GM21367 (cell line): ENCODE measurements at regions not wholly inside any gene's neighbourhood (a gene's known extent, or its start where the extent isn't known, plus 50 kb on each side); places are given as distances from the start of the nearest gene placed in this dataset.
"Not testable (repeated sequence)": the region's sequence is repeated elsewhere in the genome, so short reads cannot be mapped to it uniquely, and the experiment has no call there.

ENCODE experiments used
- ATAC-seq: cut with Tn5 transposase; IDR thresholded peaks from one replicate; pipeline ENCODE4 v1.9.1; 2021; ENCODE audit not compliant: unreplicated experiment

DNA sequence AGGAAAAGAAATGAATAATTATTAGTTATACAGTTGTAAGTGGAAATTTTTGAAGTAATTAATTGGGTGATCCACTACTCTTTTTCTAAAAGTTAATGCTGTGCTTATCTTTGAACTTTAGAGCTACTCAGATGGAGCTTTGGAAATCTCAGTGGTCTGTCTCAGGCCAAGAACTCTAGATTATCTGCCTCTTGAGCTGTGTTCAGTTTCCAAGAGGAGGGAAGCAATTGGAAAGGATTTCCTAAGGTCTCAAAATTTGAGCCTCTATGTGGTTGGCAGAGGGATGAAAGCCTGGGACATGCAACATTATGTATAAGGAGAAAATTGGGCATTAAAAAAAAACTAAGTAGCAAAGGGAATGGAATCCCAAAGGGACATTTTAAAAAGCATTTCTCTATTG, 334.0 kb upstream of the PRICKLE1 start:
- no peak for ATAC-seq

DNA sequence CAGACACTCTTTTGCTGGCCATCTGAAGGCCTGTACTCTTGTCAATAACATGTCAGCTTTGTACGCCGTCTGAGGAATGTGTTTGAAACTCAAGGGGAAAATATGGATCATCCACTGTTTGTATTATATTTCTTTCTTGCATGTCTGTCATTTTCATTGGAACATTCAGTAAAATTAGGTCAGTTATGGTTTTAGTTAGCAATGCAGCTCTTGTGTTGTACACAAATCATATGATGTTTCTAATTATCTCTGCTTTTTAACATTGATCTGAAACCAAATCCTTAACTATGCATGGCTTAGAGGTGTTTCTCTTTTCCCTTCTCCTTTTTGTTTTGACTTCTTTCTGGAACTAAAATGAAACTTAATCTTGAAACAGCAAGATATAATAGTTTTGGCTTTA, 333.6 kb upstream of the PRICKLE1 start:
- ATAC-seq: no peak

DNA sequence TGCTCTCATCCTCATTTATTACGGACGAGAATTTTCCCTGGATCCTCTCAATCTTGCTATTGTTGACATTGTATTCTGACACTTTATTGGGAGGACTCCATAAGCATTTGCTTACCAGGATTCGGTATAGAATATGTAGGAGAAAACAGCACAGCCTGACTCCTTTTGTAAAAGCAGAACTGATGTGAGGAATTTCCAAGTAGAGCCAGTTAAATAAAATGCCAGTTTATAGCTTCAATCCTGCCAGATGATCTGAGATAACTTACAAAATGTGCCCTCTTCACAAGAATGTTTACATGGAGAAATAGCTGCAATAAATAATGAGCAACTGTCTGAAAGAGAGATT, 332.9 kb upstream of the PRICKLE1 start:
- no peak for ATAC-seq

DNA sequence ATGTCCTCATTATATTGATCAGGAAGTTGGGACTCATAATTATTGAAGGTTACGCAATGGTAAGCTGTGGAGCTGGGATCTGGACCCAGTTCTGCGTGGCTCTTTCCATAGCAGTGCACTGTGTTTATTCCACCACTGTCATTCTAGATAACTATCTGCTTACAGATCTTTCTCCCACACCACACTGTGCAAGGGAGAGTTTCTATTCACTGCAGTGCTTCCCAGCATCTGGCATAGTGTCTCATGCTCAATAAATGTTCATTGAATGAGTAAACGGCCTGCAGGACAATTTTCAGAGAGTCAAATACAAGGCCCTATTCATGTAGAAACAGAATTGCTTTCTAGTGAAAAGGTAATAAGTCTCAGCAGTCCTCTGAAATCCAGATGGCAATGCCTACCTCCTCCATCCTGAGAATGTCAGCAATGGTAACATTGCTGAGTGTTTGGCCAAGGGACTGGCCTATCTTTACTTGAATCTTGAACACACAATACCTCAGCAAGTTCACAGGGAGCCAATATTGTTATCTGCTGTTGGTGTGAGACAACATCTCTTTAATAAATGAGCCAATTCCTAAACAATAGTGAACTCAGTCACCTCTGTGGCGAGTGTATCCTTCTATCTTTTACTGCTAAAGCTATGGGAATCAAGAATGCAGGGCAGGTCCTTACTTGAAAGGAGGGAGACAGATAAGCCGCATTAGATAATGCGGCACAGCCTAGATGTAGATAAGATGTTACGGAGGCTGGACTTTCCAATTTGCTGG, 332.4 kb upstream of the PRICKLE1 start:
- ATAC-seq: no peak

DNA sequence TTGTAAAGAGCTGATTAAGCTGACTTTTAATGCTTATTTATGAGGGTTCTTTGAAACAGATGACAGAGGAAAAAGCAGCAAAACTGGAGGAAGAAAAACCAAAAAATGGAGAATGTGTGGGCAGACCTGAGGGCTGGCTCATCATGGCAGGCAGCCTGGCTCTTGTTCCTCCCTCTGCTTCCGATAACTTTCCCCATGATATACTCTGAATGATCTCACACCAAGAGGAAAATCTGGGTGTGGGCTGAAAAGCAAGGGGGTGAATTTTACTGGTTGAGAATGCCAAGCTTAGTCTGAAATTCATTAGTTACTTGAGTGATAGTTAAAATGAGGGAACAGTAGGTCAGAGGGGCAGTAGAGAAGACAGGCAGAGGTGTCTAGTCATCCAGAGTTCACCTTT, 330.1 kb upstream of the PRICKLE1 start:
- ATAC-seq: no peak

DNA sequence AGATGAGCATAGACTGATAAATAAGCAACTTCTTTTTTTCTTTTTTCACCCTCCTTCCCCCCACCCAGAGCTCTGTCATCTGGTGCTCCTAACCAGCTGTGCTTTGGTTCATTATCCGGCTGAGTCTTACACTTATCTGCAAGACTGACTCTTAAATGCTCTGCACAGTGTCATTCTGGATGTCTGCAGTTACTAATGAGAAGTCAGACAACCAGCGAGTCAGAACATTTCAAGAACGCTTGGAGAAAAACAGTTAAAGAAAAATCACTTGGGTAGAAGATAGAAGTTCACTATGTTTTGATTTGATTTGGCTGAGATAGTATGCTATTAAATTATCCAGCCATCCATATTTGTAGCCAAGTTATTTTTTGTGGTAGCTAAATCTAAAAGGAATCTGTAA, 328.9 kb upstream of the PRICKLE1 start:
- ATAC-seq: no peak

DNA sequence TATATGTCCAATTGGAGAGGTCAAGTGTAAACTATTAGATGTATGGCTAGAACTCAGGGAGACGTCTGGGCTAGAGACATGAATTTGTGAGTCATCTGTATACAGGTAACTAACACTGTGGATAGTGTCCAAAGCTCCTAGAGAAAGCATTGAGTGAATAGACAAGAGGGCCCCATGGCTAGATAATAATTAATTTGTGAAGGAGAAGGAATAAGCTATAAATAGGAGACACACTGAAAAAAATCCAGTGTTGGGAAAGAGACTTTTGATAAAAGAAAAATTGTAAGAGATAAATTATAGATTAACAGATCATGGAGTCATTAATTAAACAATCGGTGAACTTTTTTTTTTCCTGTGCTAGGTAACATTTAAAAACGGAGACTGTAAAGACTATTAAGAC, 326.6 kb upstream of the PRICKLE1 start:
- ATAC-seq: no peak

DNA sequence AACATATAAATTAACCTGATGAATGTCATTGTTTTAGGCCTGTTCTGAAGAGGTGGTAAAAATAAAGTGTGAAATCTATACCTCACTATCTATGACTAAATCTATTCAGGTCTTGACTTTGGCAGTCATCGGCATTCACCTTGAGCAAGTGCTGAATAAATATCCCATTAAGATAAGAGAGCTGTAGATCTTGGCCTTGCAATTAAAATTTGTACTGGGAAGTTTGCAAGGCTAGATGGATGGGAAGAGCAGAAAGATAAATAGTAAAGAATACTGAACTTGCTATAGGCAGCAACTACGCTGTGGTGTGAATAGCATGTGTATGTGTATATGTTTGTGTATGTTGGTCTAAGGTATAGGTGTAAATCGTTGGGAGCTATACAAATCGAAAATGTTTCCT, 325.9 kb upstream of the PRICKLE1 start:
- ATAC-seq: no peak

DNA sequence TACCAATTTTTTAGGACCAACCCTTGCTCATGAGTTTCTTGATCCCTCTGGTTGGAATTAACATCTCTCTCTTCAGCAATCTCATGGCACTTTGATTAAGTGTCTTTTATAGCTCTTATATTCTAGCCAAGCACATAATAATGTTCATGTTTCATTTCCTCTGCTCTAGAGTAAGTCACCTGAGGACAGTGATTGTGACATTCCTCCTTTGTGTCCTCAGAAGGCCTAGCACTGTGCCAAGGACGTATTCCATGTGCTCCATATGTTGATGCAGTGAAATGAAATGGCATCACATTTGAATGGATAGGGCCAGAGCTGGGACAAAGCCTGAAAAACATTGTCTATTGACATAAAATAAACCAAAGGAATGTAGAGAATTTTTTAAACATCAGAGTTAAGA, 322.8 kb upstream of the PRICKLE1 start:
- ATAC-seq: no peak

DNA sequence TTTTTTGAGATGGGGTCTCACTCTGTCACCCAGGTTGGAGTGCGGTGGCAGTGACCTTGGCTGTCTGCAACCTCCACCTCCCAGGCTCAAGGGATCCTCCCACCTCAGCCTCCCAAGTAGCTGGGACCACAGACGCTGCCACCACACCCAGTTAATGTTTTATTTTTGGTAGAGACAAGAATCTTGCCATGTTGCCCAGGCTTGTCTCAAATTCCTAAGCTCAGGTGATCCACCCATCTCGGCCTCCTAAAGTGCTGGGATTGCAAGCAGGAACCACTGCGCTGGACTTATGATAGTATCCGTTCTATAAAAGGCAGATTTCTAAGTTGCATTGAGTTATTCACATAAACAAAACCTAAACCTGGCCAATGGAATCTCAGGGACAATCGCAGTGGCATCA, 321.1 kb upstream of the PRICKLE1 start:
- ATAC-seq: no peak

DNA sequence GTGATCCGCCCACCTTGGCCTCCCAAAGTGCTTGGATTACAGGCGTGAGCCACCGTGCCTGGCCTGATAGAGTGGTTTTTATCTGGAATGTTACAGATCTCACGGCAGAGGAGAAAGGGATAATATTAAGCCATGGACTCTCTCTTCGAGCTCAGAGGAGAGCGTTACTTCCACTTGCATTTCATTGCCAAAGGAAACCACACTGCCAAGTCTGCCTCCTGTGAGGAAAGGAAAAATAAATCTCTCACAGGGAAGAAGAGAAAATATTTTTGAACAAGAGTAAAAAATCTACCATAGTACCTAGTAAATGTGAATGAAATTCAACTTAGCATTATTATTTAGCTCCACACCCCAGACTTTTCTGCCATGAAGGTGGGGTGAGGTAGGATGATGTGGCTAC, 319.2 kb upstream of the PRICKLE1 start:
- ATAC-seq: no peak

DNA sequence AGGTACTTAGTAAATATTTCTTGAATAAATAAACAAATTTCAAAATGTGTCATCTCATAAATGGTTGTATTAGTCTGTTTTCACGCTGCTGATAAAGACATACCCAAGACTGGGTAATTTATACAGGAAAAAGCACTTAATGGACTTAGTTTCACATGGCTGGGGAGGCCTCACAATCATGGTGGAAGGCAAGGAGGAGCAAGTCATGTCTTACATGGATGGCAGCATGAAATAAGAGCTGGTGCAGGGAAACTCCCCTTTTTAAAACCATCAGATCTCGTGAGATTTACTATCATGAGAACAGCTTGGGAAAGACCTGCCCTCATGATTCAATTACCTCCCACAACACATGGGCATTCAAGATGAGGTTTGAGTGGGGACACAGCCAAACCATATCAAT, 317.3 kb upstream of the PRICKLE1 start:
- ATAC-seq: not testable (repeated sequence)

DNA sequence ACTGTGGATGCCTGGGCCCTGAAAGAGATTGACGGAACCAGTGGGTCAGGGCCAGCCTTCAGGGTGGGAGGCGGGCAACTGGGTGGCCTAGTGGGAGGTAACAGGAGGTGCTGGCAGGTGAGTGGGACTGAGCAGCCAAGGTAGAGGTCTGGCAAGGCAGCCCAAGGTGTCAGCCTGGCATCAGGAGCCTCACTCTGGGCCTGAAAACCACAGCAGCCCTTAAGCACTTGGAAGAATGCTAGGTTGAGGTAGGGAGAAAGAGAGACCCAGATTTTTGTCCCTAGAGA, 315.8 kb upstream of the PRICKLE1 start:
- no peak for ATAC-seq

DNA sequence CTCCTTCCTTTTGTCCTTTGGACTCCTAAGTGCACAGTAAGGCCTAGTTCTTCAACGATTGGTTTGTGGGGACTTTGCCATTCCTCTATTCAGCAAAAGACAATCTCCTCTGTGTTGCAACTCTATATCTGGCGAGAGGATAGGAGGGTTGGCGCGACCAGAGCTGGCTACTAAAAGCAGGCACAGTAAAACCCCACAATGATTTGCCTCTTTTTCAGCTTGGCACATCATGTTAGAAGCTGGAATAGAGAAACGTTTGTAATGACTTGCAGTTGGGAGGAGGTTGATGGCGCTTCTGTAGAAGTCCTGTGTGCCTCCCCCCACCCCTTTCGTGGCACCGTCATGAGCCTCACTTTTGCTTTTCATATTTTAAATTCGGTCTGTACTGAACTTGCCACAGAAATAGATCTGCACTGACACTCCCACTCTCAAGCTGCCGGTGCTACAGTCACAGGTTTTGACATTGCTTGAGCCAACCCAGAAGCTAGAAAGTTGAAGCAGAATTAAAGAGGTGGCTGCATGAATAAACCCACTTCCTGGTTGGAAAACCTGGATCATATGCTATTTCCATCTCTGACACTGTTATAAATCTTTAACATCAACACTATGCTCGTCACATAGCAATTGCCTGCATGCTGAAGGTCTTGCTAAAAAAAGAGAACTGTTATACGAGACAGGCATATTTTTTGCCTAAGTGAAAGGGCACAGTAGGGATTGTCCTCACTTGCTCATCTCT, 315.3 kb upstream of the PRICKLE1 start:
- ATAC-seq: no peak

DNA sequence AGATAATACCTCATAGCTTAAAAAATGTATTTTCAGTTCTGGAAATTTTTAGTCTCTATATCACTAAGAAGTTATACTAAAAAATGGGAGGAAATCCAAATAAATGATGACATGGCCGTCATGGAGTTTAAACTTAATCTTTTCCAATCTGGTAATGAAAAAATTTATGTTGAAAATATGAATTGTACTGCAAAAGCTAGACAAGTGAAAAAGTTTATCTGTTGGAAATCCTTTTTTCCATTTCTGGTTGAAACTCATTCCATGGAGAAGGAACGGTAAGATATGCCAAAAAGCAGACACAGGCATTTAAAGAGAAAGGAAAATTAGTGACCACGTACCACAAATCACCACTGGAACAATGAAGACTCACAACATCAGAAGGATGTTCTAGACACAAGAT, 314.2 kb upstream of the PRICKLE1 start:
- no peak for ATAC-seq

DNA sequence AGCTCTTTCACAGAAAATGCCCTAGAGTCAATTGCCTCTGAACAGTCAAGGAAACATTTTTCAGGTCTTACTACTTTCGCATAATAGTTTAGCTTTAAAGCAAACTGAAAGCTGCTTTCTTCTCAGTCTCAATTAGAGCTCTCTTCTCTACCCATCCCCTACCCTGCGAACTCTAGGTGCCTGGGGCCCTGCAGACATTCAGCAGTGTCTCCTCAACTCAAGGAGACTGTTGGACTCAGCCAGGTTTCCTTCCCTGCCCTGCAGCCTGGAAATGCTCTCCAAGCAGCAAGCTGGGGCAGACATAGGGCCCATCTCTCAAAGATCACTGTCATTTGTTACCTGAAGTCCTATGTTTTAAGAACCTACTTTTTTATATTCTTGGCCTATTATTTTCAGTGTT, 312.5 kb upstream of the PRICKLE1 start:
- no peak for ATAC-seq

DNA sequence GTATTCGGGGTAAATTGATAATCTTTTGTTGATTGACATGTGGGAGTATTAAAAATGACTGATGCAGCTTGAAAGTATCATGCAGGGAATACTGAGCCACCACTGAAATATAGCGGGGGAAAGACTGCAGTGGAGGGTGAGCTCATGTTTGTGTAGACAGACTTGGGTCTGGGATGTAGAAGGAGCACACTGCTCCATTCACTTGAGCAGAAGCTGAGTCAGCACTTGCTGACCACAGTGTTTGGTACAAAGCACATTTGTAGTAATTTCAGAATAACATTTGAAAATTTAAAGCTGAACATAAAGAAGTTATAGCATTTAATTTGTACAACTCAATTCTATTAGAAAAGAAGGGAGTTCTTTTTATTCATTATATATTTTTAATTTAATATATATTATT, 304.3 kb upstream of the PRICKLE1 start:
- ATAC-seq: no peak

DNA sequence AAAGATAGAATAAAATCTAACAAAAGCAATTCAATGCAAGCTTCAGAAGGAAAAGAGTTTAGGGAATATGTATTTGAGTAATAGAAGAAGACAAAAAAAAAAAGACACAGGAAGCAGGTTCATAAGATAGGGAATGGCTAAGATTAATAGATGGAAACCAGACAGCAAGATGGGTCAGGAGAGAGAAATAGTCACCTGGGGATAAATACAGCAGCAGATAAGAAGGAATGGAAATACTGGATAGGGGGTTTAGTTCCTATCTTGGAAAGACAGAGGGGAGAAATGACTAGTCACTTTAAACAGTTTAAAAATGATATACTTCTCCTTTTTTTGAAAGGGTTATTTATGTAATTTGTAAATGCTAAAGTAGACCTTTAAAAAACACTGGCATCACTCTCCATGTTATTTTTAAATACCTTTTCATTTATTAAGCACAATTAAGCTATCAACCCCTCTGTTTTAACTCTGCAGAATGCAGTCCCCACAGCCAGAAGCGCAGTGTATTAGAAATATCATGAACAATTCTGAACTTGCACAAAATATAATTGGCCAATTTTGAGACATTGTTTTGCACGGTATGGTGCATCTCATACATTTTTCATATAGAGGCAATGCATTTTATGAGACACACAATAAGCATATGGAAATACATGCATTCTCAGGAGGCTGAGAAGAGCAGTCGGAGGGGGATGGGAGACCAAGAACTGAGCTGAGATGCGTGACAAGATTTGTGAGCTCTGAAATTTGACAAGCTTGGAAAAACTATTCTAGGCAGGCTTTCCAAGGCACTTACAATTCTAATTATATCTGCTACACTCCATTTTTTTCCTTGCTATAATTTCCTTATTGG, 303.4 kb upstream of the PRICKLE1 start:
- ATAC-seq: no peak

DNA sequence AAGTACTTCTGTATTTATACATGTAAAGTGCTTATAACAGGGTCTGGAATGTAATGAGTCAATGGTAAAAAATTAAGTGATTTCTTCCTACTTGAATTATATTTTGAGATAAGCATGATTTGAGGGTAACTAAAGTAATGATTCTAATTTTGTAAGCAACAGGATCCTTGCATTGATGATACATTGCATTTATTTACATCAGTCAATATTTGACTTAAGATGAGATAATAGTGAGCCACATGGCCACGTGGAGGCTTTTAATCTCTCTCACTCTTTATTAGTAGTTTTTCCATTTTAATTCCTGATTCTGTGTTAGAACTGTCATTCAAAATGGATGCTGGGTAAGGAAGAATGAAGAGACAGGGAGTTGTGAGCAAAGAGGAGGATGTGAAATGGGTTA, 298.1 kb upstream of the PRICKLE1 start:
- ATAC-seq: no peak

DNA sequence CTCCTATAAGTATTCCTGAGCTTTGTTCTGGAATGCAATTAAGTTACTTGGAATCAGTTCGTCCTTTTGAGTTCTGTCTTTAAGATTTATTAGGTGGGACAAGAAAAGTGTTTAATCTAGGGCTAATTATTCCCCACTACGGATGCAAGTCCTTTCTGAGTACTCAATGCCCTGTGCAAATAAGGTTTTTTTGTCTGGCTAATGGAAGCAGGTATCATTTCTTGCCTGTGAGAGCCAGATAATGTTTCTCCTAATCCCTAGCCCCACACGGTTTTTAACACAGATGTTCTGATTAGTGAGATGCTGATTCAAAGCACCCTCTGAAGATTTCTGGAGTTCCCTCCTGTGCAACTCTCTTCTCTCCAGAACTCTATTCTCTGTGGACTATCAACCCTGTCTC, 296.6 kb upstream of the PRICKLE1 start:
- no peak for ATAC-seq

DNA sequence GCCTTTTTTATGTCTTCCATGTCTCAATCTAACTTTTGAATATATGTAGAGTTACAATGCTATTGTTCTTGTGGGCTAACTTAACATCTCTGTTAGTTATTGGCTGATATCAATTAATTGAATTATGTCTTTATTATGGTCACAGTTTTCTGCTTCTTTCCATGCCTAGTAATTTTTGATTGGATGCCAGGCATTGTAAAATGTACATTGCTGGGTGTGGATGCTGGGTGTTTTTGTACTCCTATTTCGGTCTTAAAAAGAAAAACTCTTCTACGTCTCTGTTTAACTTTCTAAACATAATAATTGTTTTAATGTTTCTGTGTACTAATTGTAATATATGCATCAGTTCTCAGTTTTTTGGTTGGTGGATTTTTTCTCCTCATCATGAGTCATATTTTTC, 296.1 kb upstream of the PRICKLE1 start:
- no peak for ATAC-seq

DNA sequence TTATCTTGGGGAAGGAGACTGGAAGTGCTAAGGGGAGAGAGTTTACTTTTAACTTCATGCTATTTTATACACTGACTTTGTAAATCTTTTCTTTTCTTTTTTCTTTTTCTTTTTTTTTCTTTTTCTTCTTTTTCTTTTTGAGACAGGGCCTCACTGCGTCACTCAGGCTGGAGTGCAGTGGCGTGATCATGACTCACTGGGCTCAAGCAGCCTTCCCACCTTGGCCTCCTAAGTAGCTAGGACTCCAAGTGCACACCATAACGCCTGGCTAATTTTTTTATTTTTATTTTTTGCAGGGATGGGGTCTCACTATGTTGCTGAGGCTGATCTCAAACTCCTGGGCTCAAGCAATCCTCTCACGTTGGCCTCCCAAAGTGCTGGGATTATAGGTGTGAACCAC, 294.6 kb upstream of the PRICKLE1 start:
- no peak for ATAC-seq
